CD4-positive, alpha-beta T cell treated with Interleukin-1 beta for 1 hour (primary cell): ENCODE measurements at regions not wholly inside any gene's neighbourhood (a gene's known extent, or its start where the extent isn't known, plus 50 kb on each side); places are given as distances from the start of the nearest gene placed in this dataset.
A peak's percentile ranks its signal among the peaks of the same experiment; 100 is the strongest.
"Not testable (repeated sequence)": the region's sequence is repeated elsewhere in the genome, so short reads cannot be mapped to it uniquely, and the experiment has no call there.

ENCODE experiments used
- DNase-seq, 2 donors: peaks; one replicate each; pipeline ENCODE4 v3.0.0-alpha.2; 2020 to 2022

GRCh38 chr15:70523192-70523591, 240.2 kb downstream of the UACA start:
- DNase-seq, result no peak

- DNase-seq, result no peak
Observed at GRCh38 chr15:70522323-70522966, 240.9 kb downstream of the UACA start.

GRCh38 chr15:70521576-70522322, 241.6 kb downstream of the UACA start:
- no peak for DNase-seq

- DNase-seq, result no peak
Observed at GRCh38 chr15:70519616-70520015, 243.7 kb downstream of the UACA start.

DNA sequence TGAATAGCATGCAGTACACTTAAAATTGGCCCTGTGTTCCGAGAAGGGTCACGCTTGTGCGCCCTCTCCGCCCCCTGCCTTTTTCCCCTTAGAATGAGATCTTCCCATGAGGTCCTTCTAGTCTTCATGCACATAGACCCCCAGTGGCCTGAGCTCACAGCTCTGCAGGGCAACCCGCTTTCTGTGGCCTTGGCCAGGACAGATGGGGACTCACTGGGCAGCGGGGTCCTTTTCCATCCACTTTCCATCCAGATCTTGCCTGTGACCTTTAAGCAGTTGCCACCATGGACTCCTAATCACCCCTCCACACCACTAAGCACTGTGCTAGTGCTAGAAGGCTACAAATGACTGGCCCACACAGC, 244.4 kb downstream of the UACA start:
- no peak for DNase-seq

DNA sequence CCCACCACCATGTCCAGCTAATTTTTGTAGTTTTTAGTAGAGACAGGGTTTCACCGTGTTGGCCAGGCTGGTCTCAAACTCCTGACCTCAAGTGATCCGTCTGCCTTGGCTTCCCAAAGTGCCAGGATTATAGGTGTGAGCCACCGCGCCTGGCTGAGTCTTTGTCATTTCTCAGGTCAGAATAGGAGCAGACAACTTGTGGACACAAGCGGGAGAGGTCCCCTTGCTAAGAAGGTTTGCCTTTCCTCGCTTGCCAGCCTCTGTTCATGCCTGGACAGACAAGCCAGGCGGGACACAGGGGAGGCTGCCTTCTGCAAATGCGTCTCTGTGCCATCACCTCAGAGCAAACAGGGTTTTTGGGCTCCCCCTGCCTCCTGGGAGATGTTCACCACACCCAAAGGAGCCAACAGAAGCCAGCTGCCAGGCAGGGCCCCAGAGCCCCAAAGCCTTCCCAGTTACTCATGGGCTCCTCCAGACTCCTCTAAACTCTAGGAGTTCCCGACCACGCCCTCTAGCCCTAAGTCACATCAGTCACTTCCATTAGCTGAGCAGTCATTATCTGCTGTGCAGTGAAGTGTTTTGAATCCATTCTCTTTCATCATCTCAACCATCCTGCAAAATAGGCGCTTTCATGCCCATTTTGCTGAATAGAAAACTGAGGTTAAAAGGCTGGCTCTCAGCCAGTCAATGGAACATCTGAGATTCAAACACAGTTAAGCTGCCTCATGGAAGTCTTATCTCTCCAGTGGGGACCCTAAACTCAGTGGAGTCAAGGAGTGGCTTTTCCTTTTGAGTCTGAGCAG, 245.0 kb downstream of the UACA start:
- DNase-seq, result no peak

- no peak for DNase-seq
Observed at GRCh38 chr15:70517194-70517590, 246.2 kb downstream of the UACA start.

DNA sequence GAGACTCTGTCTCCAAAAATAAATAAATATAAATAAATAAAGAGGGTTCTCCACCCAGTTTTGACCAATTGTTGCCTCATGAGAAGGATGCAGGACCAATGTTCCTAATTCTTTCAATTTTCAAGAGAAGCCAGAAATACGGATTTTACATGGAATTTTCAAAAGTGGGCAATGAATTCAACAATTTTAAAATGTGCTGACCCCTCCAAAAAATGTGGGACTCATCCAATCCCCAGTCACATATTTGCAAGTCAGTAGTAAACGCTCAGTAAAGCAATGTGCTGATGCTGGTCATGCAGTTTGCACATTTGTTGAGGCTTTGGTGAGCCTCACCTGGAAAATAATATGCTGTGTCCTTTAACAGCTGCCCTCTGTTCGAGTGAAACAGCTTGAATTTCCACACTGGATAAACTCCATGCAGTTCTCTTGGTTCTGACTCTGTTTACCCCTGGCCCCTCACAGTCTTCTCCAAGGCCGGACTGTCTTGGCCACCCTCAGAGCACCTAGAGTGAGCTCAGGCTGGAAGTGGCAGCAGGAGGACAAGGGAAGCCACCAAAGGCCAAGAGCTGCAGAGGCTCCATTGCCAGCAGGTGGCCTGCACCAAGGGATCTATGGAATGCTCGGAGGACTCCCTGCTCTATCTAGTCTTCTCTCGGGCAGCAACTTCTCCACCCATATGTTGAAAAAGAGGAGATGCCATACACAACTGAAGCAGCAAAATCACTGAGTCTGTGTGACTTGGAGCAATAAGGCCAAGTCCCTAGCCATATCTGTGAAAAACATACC, 246.8 kb downstream of the UACA start:
- DNase-seq, result no peak

DNA sequence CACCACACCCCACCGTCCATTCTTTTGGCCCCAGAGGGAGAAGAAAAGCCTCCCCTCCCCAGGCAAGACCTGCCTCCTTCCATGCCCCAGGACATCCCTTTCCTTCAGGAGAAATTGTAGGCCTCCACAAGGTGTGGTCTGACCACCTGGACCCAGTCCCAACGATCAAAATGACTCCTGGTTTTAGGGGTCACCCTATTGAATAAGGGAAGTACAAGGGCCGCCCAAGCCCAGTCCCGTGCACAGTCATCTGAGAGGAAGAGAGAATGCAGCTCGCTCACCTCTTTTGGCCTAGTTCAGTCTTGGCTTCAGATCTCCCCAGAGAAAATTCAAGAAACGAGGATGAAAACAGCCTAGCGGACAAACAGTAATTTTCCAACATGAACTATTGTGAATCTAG, 249.1 kb downstream of the UACA start:
- no peak for DNase-seq

DNA sequence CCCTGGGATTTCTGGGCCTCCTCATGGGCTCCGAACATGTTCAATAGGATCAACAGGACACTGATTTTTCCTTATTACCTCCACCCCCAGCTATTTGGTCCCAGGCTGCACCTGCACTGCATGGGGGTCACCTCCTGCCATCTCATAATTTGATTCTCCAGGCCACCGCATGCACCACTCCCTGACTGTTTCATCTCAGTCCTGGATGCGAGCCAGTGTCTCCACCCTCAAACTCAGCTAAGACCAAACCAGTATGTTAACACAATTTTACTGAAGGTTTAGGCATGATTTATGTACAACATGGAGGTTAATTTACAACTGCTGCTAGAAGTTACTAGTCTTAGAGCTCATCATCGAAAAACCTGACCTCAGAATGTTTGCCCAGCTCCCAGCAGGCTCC, 249.5 kb downstream of the UACA start:
- no peak for DNase-seq

DNA sequence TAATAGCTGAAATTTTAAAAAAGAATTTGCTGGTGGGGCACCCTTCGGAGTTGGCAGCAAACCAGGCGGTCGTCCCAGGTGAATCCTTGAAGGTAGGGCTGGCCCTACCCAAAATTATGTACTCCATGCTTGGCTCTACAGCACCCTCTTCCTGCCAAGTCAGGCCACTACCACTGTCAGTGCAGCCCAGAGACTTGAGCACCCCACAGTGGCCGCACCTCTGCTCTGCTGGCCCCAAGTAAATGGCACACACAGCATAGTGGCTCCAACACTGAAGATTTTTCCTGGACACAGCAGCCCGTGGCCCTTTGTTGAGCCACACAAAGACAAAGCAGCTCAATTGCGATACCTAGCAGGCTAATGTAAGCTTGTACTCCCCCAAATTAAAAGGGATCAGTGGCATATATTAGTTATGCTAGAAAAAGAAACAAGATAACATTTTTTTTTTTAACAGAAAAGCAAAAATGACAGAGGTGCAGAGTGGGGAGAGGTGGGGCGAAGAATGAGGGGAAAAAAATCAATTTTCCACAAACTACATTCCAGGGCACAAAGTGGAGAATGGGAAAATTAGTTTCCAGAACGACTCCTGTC, 250.5 kb downstream of the UACA start:
- peak; percentile 67 to 70 for DNase-seq

DNA sequence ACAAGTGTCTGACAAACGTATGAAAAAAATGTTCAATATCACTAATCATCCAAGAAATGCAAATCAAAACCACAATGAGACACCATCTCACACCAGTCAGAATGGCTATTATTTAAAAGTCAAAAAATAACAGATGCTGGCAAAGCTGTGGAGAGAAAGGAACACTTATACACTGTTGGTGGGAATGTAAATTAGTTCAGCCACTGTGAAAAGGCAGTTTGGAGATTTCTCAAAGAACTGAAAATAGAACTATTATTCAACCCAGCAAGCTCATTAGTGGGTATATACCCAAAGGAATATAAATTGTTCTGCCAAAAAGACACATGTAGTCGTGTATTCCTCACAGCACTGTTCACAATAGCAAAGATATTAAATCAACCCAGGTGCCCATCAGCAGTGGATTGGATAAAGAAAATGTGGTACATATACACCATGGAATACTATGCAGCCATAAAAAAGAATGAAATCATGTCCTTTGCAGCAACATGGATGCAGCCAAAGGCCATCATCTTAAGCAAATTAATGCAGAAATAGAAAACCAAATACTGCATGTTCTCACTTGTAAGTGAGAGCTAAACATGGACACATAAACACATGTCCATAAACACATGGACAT, 251.3 kb downstream of the UACA start:
- not testable (repeated sequence) for DNase-seq

GRCh38 chr15:70510433-70510832, 252.9 kb downstream of the UACA start:
- DNase-seq, result no peak

DNA sequence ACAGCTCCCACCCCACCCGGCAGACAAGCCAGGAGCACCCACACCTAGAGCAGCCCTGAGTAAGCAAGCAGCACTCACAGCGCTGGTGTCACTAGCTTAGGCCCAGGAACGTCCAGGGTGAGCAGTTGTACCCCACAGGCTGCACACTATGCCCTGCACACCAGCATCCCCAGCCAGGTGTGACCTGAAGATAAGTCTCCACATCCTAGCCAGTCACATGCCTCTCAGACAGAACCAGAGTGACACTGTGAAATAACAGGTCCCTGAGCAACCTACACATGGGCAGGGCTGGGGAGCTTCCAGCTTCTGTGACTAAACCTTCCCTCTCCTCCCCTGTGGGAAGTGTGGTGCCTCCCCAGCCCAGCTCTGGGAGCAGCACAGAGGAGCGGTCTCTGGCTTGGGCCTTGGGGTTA, 253.6 kb downstream of the UACA start:
- DNase-seq, result no peak

- DNase-seq, result peak in 1 of 2 donors; percentile 59
Observed at GRCh38 chr15:70509282-70509662, 254.1 kb downstream of the UACA start.

GRCh38 chr15:70508561-70509281, 254.6 kb downstream of the UACA start:
- DNase-seq, result peak in 1 of 2 donors; percentile 33

DNA sequence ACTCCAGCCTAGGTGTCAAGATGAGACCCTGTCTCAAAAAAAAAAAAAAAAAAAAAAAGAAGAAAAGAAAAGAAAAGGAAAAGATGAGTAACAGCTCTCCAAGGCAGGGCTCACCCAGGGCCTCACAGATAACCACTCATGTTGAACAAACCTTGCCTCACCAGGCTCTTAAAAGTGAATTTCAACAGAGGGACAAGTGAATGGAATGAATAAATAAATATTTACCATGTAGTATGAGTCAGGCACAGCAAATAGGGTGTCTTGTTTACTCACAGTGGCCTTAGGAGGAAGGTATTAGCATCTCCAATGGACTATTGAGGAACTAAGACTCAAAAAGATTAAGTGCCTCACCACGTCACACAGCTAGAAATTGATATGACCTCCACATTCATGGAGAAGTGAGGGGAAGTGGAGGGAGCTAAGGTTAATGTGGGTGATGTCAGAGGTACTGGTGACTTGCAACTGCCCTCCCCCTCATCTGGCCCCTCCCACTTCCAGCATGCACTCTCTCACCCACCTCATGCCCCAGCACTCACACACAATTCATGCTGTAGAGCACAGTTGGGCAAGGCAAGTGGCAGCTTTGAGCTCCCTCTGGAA, 255.5 kb downstream of the UACA start:
- DNase-seq, result peak; percentile 39 to 80

GRCh38 chr15:70505936-70506912, 257.1 kb downstream of the UACA start:
- no peak for DNase-seq

DNA sequence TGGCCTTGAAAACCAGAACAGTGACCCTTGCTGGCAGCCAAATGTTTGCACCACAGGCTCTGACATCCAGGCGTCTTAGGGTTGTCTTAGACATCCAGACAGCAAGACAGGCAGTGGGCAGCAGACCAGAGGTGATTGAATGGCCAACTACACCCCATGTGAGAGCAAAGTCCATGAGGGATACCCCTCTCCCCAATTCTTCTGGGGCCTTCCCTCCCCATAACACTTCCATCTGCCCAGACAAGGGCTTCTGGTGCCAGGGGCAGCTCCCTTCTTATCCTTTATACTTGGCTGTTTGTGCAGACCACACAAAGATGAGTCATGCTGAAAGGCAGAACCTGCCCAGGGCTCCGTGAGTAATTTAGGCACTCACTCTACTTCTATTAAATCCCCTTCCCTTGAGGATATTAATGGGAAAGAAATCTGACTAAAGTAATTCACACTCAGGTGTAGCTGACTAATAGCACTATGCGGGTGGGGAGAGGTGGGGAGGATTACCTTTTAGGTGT, 257.9 kb downstream of the UACA start:
- DNase-seq, result peak in 1 of 2 donors; percentile 41

DNA sequence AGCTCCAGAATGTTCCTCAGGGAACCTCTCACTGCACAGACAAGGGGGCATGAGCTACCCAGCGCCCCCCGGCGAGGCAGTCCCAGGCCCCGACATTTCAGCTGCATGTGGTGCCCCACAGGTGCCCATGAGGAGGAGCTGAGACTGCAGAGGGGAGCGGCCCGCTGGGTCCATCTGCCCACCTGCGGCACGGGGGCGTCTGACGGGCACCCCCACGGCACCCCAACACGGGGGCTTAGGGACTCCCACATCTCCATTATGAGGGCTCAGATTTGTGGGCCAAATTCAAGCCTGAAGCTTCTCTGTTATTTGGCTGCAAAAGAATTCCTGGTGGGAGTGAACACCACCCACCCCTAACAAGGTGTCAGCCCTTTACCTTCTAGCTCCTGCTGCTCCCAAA, 258.4 kb downstream of the UACA start:
- no peak for DNase-seq
